Spleen (tissue), 11 donors: ENCODE measurements at regions not wholly inside any gene's neighbourhood (a gene's known extent, or its start where the extent isn't known, plus 50 kb on each side); places are given as distances from the start of the nearest gene placed in this dataset.

Experiments used
- DNase-seq: peaks from one replicate; pipeline ENCODE4 v3.0.0-alpha.2; 2020
- H3K27ac ChIP-seq, 8 donors: fragments of 200-600 bp; sonication (generic) in 7 of 8; 1 replicate in 4 of 8; 2 replicates in 4 of 8; pipeline versions ENCODE4 v1.5.0 to v1.8.0; 2016 to 2021; ENCODE audit warnings: inconsistent platforms in 4 of 8, mild to moderate bottlenecking in 4 of 8, moderate library complexity in 1 of 8
- H3K27me3 ChIP-seq, 7 donors: fragments of 200-600 bp; sonication (generic) in 6 of 7; replicated peaks in 1 of 7; 1 replicate in 4 of 7; 2 replicates in 3 of 7; pipeline versions ENCODE4 v1.5.0 to v1.8.0; 2016 to 2021; ENCODE audit warnings: inconsistent platforms in 3 of 7, mild to moderate bottlenecking in 1 of 7
- H3K36me3 ChIP-seq, 6 donors: fragments of 200-600 bp; sonication (generic) in 5 of 6; 1 replicate in 4 of 6; 2 replicates in 2 of 6; pipeline versions ENCODE4 v1.5.0 to v1.8.0; 2016 to 2021; ENCODE audit warnings: inconsistent platforms in 2 of 6
- H3K4me1 ChIP-seq, 6 donors: fragments of 200-600 bp; sonication (generic) in 5 of 6; 1 replicate in 3 of 6; 2 replicates in 3 of 6; pipeline versions ENCODE4 v1.5.0 to v1.8.0; 2016 to 2021; ENCODE audit warnings: inconsistent platforms in 3 of 6
- H3K4me3 ChIP-seq, 8 donors: fragments of 200-600 bp; sonication (generic) in 7 of 8; 1 replicate in 4 of 8; 2 replicates in 4 of 8; pipeline versions ENCODE4 v1.5.0 to v1.8.0; 2016 to 2021; ENCODE audit warnings: inconsistent platforms in 4 of 8, mild to moderate bottlenecking in 4 of 8, moderate library complexity in 2 of 8
- H3K9me3 ChIP-seq, 8 donors: fragments of 200-600 bp; sonication (generic) in 7 of 8; 1 replicate in 4 of 8; 2 replicates in 4 of 8; pipeline versions ENCODE4 v1.5.0 to v1.8.0; 2016 to 2021; ENCODE audit warnings: inconsistent platforms in 4 of 8
- POLR2A ChIP-seq, 3 donors: fragments of 450-650 bp; IDR thresholded peaks; one replicate each; pipeline ENCODE4 v1.5.1; 2017; ENCODE audit warnings: antibody characterized with exemption in 3 of 3, mild to moderate bottlenecking in 1 of 3
- POLR2AphosphoS5 ChIP-seq, 3 donors: sonication (generic); formaldehyde crosslinking; IDR thresholded peaks; one replicate each; pipeline ENCODE4 v1.5.1; 2017; ENCODE audit warnings: antibody characterized with exemption in 3 of 3
- WGBS, 5 donors: extraction: QIAGEN DNeasy Blood & Tissue Kit in 3 of 5; methylation state at CpG; one replicate each; pipeline versions ENCODE4 v1.1.5 to v1.1.7; 2013 to 2018; 5-methylcytosine and 5-hydroxymethylcytosine counted together
- intact Hi-C: fragments of 100-400 bp; cut with DNase I; formaldehyde crosslinking; loops from one replicate; pipeline ENCODE4 v1.15.0; 2023; ENCODE audit warnings: low total_unique reads
- TF ChIP-seq, protein P1 (sequence below), 11 experiments: fragments of 200-600 bp in 7 of 11; fragments of 450-650 bp in 4 of 11; sonication (generic) in 4 of 11; IDR thresholded peaks in 8 of 11; conservative IDR thresholded peaks in 3 of 11; 1 replicate in 7 of 11; 2 replicates in 4 of 11; pipeline versions ENCODE4 v1.4.0 to v1.8.0; 2016 to 2021; ENCODE audit warnings: antibody characterized with exemption in 11 of 11, inconsistent platforms in 4 of 11, mild to moderate bottlenecking in 1 of 11
- donor health status: healthy with polysubstance abuse.
- donor health status: DM: no; HTN: no; CAD: no; lungs with moderate emphysema.
- donor health status: DM: no; HTN: no; CAD: no.
- donor health status: Bipolar disorder and iron deficiency.
- donor health status: healthy.
- donor health status: DM: no; HTN: no; CAD: no.
- donor health status: DM: yes; HTN: yes; CAD: no.

DNA sequence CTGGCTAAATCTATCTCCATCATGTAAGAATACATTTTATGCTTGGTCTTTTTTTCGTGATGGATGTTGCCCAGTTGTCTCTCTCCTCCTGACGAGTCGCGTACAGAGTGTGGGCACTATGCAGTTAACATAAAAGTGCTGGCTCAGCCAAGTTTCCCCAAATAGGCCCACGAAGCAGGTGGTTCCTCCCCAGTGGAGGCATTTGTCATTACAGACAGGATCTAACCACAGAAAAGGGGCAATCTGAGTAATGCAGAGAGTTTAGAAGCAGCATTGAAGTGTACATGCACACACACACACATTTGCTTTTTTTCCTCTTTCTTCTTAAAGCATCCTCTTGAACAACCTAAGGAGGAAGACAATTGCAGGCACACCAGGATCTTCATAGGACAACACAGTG is 188.7 kb upstream of the VCX start:
- Histone ChIP-seq H3K4me3 (no peak overlapping the region), H3K4me1 (no peaks in the 10 kb centered on the region), H3K36me3 (no peaks in the 10 kb centered on the region), H3K27ac (no peak overlapping the region), H3K9me3 (peaks cover 0 to 36% (median 13%) of the 10 kb centered on the region in 8 donors), H3K27me3 (no peaks in the 10 kb centered on the region)
- WGBS, 5 donors = 44 to 62% (median 53%) methylated on average over 5 of the region's 5 CpGs
- no peak for DNase-seq
- intact Hi-C loops = no loop called here
- TF ChIP-seq, protein P1, sequence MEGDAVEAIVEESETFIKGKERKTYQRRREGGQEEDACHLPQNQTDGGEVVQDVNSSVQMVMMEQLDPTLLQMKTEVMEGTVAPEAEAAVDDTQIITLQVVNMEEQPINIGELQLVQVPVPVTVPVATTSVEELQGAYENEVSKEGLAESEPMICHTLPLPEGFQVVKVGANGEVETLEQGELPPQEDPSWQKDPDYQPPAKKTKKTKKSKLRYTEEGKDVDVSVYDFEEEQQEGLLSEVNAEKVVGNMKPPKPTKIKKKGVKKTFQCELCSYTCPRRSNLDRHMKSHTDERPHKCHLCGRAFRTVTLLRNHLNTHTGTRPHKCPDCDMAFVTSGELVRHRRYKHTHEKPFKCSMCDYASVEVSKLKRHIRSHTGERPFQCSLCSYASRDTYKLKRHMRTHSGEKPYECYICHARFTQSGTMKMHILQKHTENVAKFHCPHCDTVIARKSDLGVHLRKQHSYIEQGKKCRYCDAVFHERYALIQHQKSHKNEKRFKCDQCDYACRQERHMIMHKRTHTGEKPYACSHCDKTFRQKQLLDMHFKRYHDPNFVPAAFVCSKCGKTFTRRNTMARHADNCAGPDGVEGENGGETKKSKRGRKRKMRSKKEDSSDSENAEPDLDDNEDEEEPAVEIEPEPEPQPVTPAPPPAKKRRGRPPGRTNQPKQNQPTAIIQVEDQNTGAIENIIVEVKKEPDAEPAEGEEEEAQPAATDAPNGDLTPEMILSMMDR (IDR thresholded peaks at IDR 0.05 in 8 of 11, conservative IDR thresholded peaks at IDR 0.05 in 3 of 11) = no peak
- TF ChIP-seq POLR2A (IDR thresholded peaks at IDR 0.05) = no peak
- TF ChIP-seq POLR2AphosphoS5 (IDR thresholded peaks at IDR 0.05) = no peak

DNA sequence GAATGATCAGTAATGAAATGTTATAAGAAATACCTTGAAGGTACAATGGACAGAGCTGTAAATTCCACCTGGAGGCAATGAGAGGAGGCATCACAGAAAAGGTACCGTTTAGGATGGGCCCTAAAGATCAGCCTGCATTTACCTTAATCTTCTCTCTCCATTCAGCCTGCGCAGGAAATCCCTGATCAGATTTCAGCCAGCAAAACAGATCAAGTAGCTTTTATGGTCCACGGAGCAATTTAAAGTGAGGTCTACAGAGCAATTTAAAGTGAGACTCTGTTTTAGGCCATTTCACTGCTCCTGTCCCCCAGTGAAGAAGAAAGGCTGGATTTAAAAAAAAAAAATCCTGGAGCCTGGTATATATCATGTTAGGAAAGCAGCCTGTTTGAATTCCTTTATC is 195.1 kb upstream of the VCX start:
- H3K27me3 ChIP-seq = no peaks in the 10 kb centered on the region
- TF ChIP-seq POLR2AphosphoS5 (IDR thresholded peaks at IDR 0.05) (no peak), POLR2A (IDR thresholded peaks at IDR 0.05) (no peak)
- TF ChIP-seq, protein P1 (IDR thresholded peaks at IDR 0.05 in 8 of 11, conservative IDR thresholded peaks at IDR 0.05 in 3 of 11) = no peak
- WGBS, 5 donors = 19 to 40% (median 24%) methylated on average over 3 of the region's 3 CpGs
- no peaks in the 10 kb centered on the region for H3K36me3 ChIP-seq
- intact Hi-C loops = no loop called here
- no peak overlapping the region for H3K27ac ChIP-seq
- DNase-seq = no peak
- no peaks in the 10 kb centered on the region for H3K4me1 ChIP-seq
- no peak overlapping the region for H3K4me3 ChIP-seq
- peaks cover 0 to 13% (median 0%) of the 10 kb centered on the region in 8 donors for H3K9me3 ChIP-seq

DNA sequence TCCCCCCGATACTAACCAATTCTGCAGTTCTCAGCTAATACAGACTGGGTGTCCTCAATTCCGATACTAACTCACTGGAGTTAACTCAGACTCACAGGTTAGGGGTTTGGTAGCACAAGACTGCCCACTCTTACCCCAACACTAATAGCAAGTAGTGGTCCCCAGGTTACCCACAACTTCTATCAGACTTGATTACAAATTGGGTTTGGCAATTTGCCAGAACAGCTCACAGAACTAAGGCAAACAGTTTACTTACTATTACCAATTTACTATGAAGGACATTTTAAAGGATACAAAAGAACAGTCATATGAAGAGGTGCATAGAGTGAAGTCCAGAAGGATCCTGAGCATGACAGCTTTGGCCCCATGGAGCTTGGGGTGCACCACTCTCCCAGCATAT is 201.8 kb upstream of the VCX start:
- Histone ChIP-seq H3K4me3 (no peak overlapping the region), H3K9me3 (no peaks in the 10 kb centered on the region), H3K27me3 (no peaks in the 10 kb centered on the region), H3K4me1 (no peaks in the 10 kb centered on the region), H3K36me3 (no peaks in the 10 kb centered on the region), H3K27ac (no peak overlapping the region)
- no peak for DNase-seq
- 86 to 93% (median 86%) methylated on average over 2 of the region's 2 CpGs for WGBS, 5 donors
- TF ChIP-seq, protein P1 (IDR thresholded peaks at IDR 0.05 in 8 of 11, conservative IDR thresholded peaks at IDR 0.05 in 3 of 11) = no peak
- intact Hi-C loops = no loop called here

DNA sequence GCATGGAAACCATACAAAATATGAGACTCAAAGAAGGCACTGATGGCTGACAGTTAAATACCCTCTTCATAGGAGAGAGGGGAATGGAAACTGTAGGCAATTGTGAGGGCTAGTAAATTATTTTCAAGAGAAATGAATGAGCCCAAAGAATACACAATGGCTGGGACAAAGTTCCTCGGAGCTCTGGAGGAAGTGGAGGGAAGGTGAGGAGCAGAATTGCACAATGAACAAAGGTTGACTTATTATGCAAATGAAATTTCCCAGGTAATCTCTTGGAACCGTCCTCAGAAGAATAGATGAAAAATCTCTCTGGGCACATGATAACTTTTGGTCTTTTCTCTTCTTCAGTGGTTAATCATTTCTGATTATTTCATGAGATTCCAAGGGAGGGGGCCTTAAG is 202.6 kb upstream of the VCX start:
- no peak overlapping the region for H3K4me3 ChIP-seq
- intact Hi-C loops = no loop called here

More for the DNA sequence above, 202.6 kb upstream of the VCX start:
- Histone ChIP-seq H3K27me3 (no peaks in the 10 kb centered on the region), H3K9me3 (no peaks in the 10 kb centered on the region), H3K27ac (no peak overlapping the region), H3K4me1 (no peaks in the 10 kb centered on the region), H3K36me3 (no peaks in the 10 kb centered on the region)
- 68 to 82% (median 81%) methylated on average over 2 of the region's 2 CpGs for WGBS, 5 donors
- TF ChIP-seq, protein P1 (IDR thresholded peaks at IDR 0.05 in 8 of 11, conservative IDR thresholded peaks at IDR 0.05 in 3 of 11) = no peak
- TF ChIP-seq POLR2AphosphoS5 (IDR thresholded peaks at IDR 0.05) = no peak
- no peak for TF ChIP-seq POLR2A (IDR thresholded peaks at IDR 0.05)
- no peak for DNase-seq
